Small intestine (tissue), 7 donors: ENCODE measurements at regions not wholly inside any gene's neighbourhood (a gene's known extent, or its start where the extent isn't known, plus 50 kb on each side); places are given as distances from the start of the nearest gene placed in this dataset.

Experiments used
- DNase-seq, 2 donors: peaks; one replicate each; pipeline versions ENCODE4 v3.0.0 to v3.0.0-alpha.2; 2013
- FAIRE-seq: peaks from 2 replicates; lab custom pipeline; 2012; peaks lifted over from hg19 to GRCh38; lab: Jason Lieb, UNC
- H3K27ac ChIP-seq, 3 donors: one replicate each; pipeline ENCODE4 v1.5.1; 2013; ENCODE audit warnings: low read length in 2 of 3, mild to moderate bottlenecking in 2 of 3, control low read depth in 1 of 3, inconsistent platforms in 1 of 3, low read depth in 1 of 3, moderate library complexity in 1 of 3
- H3K27me3 ChIP-seq, 3 donors: one replicate each; pipeline ENCODE4 v1.6.1; 2013; ENCODE audit warnings: low read length in 3 of 3, inconsistent platforms in 1 of 3; ENCODE audit not compliant: control insufficient read depth in 3 of 3, insufficient read depth in 3 of 3
- H3K36me3 ChIP-seq, 3 donors: one replicate each; pipeline ENCODE4 v1.6.1; 2013; ENCODE audit warnings: low read length in 3 of 3, inconsistent platforms in 1 of 3, low read depth in 1 of 3, mild to moderate bottlenecking in 1 of 3, moderate library complexity in 1 of 3; ENCODE audit not compliant: control insufficient read depth in 3 of 3, insufficient read depth in 2 of 3
- H3K4me1 ChIP-seq, 3 donors: one replicate each; pipeline ENCODE4 v1.6.1; 2013; ENCODE audit warnings: low read length in 2 of 3, inconsistent platforms in 1 of 3, low read depth in 1 of 3, mild to moderate bottlenecking in 1 of 3, moderate library complexity in 1 of 3; ENCODE audit not compliant: control insufficient read depth in 3 of 3, insufficient read depth in 2 of 3
- H3K4me3 ChIP-seq, 3 donors: one replicate each; pipeline ENCODE4 v1.5.1; 2013; ENCODE audit warnings: low read length in 3 of 3, control low read depth in 1 of 3, inconsistent platforms in 1 of 3, low read depth in 1 of 3, mild to moderate bottlenecking in 1 of 3, moderate library complexity in 1 of 3
- H3K9me3 ChIP-seq, 2 donors: one replicate each; pipeline ENCODE4 v1.6.1; 2013; ENCODE audit warnings: low read depth in 1 of 2, low read length in 1 of 2; ENCODE audit not compliant: control insufficient read depth in 2 of 2, insufficient read depth in 1 of 2
- WGBS, 3 donors: extraction: QIAGEN DNeasy Blood & Tissue Kit; methylation state at CpG; one replicate each; pipeline ENCODE4 v1.1.7; 2013; 5-methylcytosine and 5-hydroxymethylcytosine counted together
- donor health status: healthy with polysubstance abuse.
- donor health status: control.
- donor health status: control.
- donor health status: Bipolar disorder and iron deficiency.
- donor health status: healthy.

GRCh38 chr4:126265888-126266287 lies 951.1 kb downstream of the FAT4 start:
- Histone ChIP-seq H3K27me3 (no peaks in the 10 kb centered on the region), H3K4me1 (no peaks in the 10 kb centered on the region), H3K27ac (no peak overlapping the region), H3K36me3 (no peaks in the 10 kb centered on the region), H3K4me3 (no peak overlapping the region), H3K9me3 (no peaks in the 10 kb centered on the region)
- no peak for FAIRE-seq
- DNase-seq = no peak

GRCh38 chr4:126267689-126268088 lies 952.9 kb downstream of the FAT4 start:
- H3K27ac ChIP-seq = no peak overlapping the region
- no peak for FAIRE-seq
- no peak for DNase-seq
- H3K36me3 ChIP-seq = no peaks in the 10 kb centered on the region
- WGBS, 3 donors = 38 to 52% (median 45%) methylated on average over 1 of the region's 1 CpG
- no peaks in the 10 kb centered on the region for H3K4me1 ChIP-seq
- H3K4me3 ChIP-seq = no peak overlapping the region
- no peaks in the 10 kb centered on the region for H3K9me3 ChIP-seq
- no peaks in the 10 kb centered on the region for H3K27me3 ChIP-seq

GRCh38 chr4:126268106-126268505 lies 953.4 kb downstream of the FAT4 start:
- Histone ChIP-seq H3K4me1 (no peaks in the 10 kb centered on the region), H3K27me3 (no peaks in the 10 kb centered on the region), H3K4me3 (no peak overlapping the region), H3K9me3 (no peaks in the 10 kb centered on the region), H3K27ac (no peak overlapping the region), H3K36me3 (no peaks in the 10 kb centered on the region)
- FAIRE-seq (no peak), DNase-seq (no peak)

GRCh38 chr4:126269106-126269505 lies 954.4 kb downstream of the FAT4 start:
- 44 to 62% (median 45%) methylated on average over 6 of the region's 6 CpGs for WGBS, 3 donors
- Histone ChIP-seq H3K27me3 (no peaks in the 10 kb centered on the region), H3K27ac (no peak overlapping the region), H3K4me1 (no peaks in the 10 kb centered on the region), H3K9me3 (no peaks in the 10 kb centered on the region), H3K36me3 (no peaks in the 10 kb centered on the region), H3K4me3 (no peak overlapping the region)
- DNase-seq (no peak), FAIRE-seq (no peak)

- 64 to 87% (median 65%) methylated on average over 1 of the region's 1 CpG for WGBS, 3 donors
- Histone ChIP-seq H3K4me1 (no peaks in the 10 kb centered on the region), H3K36me3 (no peaks in the 10 kb centered on the region), H3K27ac (no peak overlapping the region), H3K9me3 (no peaks in the 10 kb centered on the region), H3K27me3 (no peaks in the 10 kb centered on the region), H3K4me3 (no peak overlapping the region)
- FAIRE-seq = no peak
- DNase-seq = no peak
These were observed 956.5 kb downstream of the FAT4 start for GRCh38 chr4:126271292-126271691.

GRCh38 chr4:126273746-126274145 lies 959.0 kb downstream of the FAT4 start:
- Histone ChIP-seq H3K27ac (no peak overlapping the region), H3K4me1 (no peaks in the 10 kb centered on the region), H3K9me3 (no peaks in the 10 kb centered on the region), H3K4me3 (no peak overlapping the region), H3K36me3 (no peaks in the 10 kb centered on the region), H3K27me3 (no peaks in the 10 kb centered on the region)
- 64 to 78% (median 65%) methylated on average over 2 of the region's 2 CpGs for WGBS, 3 donors
- DNase-seq (no peak), FAIRE-seq (no peak)

- no peaks in the 10 kb centered on the region for H3K9me3 ChIP-seq
- FAIRE-seq (no peak), DNase-seq (no peak)
- 63 to 71% (median 70%) methylated on average over 1 of the region's 1 CpG for WGBS, 3 donors
- H3K27me3 ChIP-seq = no peaks in the 10 kb centered on the region
- no peaks in the 10 kb centered on the region for H3K4me1 ChIP-seq
- no peaks in the 10 kb centered on the region for H3K36me3 ChIP-seq
- no peak overlapping the region for H3K27ac ChIP-seq
- no peak overlapping the region for H3K4me3 ChIP-seq
These were observed 977.1 kb downstream of the FAT4 start for GRCh38 chr4:126291886-126292285.

GRCh38 chr4:126298271-126298670 lies 983.5 kb downstream of the FAT4 start:
- H3K4me1 ChIP-seq = no peaks in the 10 kb centered on the region
- 78 to 86% (median 80%) methylated on average over 1 of the region's 1 CpG for WGBS, 3 donors
- FAIRE-seq = no peak

GRCh38 chr4:126306152-126306869 lies 991.6 kb downstream of the FAT4 start:
- Histone ChIP-seq H3K4me3 (no peak overlapping the region), H3K36me3 (no peaks in the 10 kb centered on the region), H3K27me3 (no peaks in the 10 kb centered on the region), H3K4me1 (no peaks in the 10 kb centered on the region), H3K9me3 (no peaks in the 10 kb centered on the region), H3K27ac (no peak overlapping the region)
- WGBS, 3 donors = 56 to 59% (median 57%) methylated on average over 5 of the region's 5 CpGs
- DNase-seq = no peak
- FAIRE-seq = no peak

More at GRCh38 chr4:126298271-126298670, 983.5 kb downstream of the FAT4 start:
- H3K27me3 ChIP-seq = no peaks in the 10 kb centered on the region
- H3K36me3 ChIP-seq = no peaks in the 10 kb centered on the region
- peaks cover 2 to 11% of the 10 kb centered on the region in 2 donors for H3K9me3 ChIP-seq
- no peak for DNase-seq
- no peak overlapping the region for H3K4me3 ChIP-seq
- H3K27ac ChIP-seq = no peak overlapping the region
